A172 (cell line): ENCODE measurements at regions not wholly inside any gene's neighbourhood (a gene's known extent, or its start where the extent isn't known, plus 50 kb on each side); places are given as distances from the start of the nearest gene placed in this dataset.
A peak's percentile ranks its signal among the peaks of the same experiment; 100 is the strongest.
"Not testable (repeated sequence)": the region's sequence is repeated elsewhere in the genome, so short reads cannot be mapped to it uniquely, and the experiment has no call there.

Experiments
- DNase-seq: peaks from one replicate; pipeline ENCODE4 v3.0.0-alpha.2; 2015; ENCODE audit warnings: low spot score

DNA sequence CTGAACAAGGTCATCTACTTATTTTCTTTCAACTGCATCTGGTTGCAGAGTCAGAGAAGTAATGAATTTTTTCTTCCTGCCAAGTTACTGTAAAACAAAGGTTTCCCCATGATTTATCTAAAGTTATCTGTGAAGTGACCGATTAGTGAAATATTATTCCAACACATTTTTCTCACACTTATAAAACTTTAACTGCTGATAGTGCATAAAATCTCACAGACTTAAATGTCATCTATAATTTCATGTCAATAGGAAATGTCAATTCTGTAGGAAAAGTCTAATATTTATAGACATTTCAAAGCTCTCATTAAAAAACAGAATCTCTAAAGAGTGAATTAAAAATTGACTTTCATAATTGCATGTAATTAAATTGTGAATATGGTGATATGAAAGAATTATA is 397.2 kb downstream of the SLITRK1 start:
- no peak for DNase-seq

DNA sequence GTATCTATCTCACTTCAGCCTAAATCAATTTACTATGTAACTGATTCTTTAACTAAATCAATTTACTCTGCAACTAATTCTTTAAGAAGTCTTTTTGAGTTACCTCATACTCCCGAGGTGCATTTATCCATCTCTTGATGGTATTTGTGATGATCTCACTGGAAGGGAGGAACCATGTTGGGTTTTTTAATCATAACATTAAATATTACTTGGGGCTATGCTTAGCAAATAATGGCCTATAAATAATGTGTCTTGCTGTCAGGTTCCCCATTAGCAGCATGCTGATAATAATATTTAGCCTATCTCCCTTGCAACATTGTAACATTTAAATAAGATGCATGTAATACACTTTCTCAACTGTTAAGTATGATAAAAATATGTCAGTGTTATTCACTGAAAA is 411.3 kb downstream of the SLITRK1 start:
- no peak for DNase-seq

- DNase-seq, result no peak
These were observed 412.0 kb downstream of the SLITRK1 start for GRCh38 chr13:83470133-83470797.

DNA sequence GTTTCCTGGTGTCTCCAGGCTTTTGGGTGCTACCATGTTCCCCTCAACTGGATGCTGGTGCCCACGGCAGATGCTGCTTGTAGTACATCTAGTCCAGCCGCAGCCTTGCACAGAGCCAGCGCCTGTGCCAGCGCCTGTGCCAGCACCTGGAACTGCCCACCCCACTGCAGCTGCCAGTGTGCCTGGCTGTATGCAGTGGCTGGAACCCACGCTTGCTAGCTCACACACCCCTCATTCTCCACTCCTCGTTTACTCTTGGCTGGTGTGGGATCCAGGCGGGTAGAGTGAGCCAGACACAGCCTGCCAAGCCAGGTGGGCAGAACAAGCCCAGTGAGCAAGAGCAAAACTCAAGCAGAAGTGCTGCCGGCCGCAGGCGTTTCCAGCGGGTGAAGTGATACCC is 428.6 kb downstream of the SLITRK1 start:
- DNase-seq, result no peak

DNA sequence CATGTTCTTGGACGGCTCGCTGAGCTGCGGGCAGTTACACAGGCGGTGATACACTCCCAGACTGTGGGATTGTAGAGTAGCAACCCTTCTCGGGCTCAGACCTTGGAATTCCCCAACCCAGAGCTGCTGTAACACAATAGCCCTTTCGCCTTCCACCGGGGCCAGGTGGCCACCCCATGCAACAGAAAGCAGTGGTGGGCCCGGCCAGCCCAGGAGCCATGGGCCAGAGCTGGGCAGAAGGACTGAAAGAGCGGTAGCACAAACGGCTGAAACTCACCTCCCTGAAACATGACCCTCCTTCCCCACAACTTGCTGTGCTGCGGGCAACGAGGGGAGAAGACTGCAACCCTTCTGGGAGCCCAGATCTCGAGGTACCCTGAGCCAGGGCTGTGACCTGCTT is 429.0 kb downstream of the SLITRK1 start:
- DNase-seq, result no peak

GRCh38 chr13:83452292-83452950 is 429.9 kb downstream of the SLITRK1 start:
- no peak for DNase-seq

GRCh38 chr13:83450591-83450990 is 431.7 kb downstream of the SLITRK1 start:
- DNase-seq, result no peak

DNA sequence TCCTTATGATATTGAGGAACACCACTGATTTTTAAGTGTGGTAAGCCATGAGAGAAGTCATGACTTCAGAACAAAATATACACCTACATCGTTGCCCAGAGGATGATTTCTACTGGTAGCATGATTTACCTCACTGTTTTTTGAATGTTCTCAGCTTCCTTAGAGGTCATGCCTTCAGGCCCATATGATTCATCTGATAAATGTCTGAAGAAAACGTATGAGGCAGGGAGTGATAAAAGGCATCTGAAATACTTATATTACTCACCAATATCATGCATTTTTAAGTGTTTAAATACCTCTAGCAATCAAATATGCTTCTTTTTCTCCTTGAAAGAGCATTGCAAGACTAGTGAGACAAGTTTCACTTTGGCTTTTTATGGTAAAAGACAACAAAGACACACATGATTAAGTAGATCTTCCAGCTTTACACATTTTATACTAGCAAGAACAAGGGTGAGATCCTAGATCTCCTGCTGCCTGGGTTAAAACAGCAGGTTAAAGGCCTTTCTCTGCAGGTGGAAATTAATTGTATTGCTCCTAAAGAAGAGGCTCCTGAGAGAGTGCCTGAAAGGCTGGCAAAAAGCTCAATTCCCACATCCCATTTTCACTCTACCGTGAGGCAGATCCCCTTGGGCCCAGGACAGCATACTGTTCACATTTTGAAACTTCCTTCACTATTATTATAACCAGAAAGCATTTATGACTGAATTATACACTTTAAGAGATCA is 432.4 kb downstream of the SLITRK1 start:
- DNase-seq, result peak; percentile 37

- no peak for DNase-seq
These were observed 441.8 kb downstream of the SLITRK1 start for GRCh38 chr13:83440465-83440864.

DNA sequence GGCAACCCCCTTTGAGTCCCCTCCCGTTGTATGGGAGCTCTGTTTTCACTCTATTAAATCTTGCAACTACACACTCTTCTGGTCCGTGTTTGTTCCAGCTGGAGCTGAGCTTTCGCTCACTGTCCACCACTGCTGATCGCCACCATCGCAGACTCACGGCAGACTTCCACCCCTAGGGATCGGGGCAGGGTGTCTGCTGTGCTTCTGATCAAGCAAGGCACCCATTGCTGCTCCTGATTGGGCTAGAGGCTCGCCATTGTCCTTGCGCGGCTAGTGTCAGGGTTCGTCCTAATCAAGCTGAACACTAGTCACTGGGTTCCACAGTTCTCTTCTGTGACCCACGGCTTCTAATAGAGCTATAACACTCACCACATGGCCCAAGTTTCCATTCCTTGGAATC is 442.8 kb downstream of the SLITRK1 start:
- DNase-seq, result not testable (repeated sequence)

- no peak for DNase-seq
These were observed 458.4 kb downstream of the SLITRK1 start for GRCh38 chr13:83423861-83424260.

GRCh38 chr13:83423381-83423780 is 458.9 kb downstream of the SLITRK1 start:
- DNase-seq, result no peak

DNA sequence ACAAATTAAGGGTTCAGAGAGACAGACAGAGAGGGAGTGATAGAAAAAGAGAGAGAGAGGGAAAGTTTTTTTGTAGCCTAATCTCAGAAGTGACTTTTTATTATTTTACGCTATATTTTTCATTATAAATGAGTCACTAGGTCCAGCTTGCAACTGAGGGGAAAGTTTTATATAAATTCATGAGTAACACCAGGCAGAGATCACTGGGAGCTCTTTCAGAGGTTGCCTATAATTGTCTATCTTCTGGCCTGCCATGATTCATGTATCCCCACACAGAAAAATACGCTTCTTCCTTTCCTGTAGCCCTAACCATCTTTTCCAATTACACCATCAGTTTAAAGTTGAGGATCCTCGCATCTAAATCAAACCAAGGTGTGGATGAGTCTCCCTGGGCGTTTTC is 467.9 kb downstream of the SLITRK1 start:
- DNase-seq, result no peak

DNA sequence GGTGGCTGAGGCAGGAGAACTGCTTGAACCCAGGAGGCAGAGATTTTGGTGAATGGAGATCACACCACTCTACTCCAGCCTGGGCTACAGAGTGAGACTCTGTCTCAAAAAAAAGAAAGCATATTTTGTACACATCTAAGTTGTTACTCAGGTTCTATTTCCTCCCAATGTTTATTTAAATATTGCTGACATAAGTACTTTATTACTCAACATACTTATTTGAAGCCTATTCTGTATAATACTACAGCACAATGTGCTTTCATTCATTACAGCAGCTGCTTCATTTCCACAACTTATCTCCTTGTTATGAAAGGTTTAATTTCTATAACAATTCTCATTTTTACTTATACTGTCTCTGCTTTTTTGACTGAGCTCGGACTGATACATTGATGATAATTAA is 495.7 kb downstream of the SLITRK1 start:
- DNase-seq, result no peak

GRCh38 chr13:83378908-83379307 is 503.4 kb downstream of the SLITRK1 start:
- no peak for DNase-seq

DNA sequence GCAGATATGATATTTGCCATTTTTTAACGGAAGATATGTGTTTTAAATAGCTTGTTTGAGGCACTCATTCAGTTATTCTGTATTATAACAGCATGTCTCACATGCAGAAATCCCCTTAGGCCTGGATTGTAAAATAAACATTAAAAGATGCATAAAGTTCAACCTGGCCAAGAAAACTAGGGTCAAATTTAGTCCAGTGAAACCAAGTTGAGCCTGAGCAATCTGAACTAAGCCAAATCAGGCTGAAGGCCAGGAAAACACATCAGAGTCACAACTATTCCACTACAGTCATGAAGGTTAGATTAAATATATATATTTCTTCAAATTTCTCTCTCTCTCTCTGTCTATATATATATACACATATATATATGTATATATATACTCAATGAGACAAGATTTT is 504.8 kb downstream of the SLITRK1 start:
- no peak for DNase-seq

- no peak for DNase-seq
These were observed 509.5 kb downstream of the SLITRK1 start for GRCh38 chr13:83372786-83373185.

- no peak for DNase-seq
These were observed 516.6 kb downstream of the SLITRK1 start for GRCh38 chr13:83365723-83366122.

GRCh38 chr13:83355041-83355440 is 527.2 kb downstream of the SLITRK1 start:
- no peak for DNase-seq

DNA sequence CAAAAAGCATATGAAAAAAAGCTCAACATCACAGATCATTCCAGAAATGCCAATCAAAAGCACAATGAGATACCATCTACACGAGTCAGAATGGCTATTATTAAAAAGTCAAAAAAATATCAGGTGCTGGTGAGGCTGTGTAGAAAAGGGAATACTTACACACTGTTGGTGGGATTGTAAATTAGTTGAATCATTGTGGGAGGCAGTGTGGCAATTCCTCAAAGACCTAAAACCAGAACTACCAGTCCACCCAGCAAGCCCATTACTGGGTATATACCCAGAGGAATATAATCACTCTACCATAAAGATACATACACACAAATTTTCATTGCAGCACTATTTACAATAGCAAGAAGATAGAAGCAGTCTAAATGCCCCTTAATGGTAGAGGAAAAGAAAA is 529.9 kb downstream of the SLITRK1 start:
- DNase-seq, result no peak

DNA sequence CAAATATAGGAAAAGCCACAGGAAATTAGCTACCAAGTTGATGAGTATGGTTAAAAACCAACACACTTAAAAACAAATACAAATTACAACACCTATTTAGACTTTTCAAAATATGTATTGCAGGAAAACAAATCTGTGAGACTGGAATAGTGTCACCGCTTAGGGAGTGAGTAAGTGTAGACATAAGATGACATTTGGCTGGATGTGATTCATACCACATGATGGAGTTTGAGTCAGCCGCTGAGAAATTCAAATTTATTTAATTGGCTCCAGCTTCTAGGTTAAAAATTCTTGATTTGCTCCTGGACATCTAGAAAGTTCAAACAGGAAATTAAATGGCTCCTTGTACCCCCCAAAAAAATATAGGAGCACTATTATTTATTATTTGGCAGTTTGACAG is 531.7 kb downstream of the SLITRK1 start:
- peak; percentile 56 for DNase-seq

DNA sequence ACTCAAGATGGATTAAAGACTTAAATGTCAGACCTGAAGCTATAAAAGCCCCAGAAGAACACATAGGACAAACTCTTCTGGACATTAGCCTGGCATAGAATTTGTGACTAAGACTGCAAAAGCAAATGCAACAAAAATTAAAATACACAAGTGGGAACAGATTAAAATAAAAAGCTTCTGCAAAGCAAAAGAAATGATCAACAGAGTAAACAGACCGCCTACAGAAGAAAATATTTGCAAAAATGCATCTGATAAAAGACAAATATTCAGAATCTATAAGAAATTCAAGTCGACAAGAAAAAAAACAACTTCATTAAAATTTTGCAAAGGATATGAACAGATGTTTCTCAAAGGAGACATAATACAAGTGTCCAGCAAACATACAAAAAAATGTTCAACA is 537.8 kb downstream of the SLITRK1 start:
- DNase-seq, result no peak

DNA sequence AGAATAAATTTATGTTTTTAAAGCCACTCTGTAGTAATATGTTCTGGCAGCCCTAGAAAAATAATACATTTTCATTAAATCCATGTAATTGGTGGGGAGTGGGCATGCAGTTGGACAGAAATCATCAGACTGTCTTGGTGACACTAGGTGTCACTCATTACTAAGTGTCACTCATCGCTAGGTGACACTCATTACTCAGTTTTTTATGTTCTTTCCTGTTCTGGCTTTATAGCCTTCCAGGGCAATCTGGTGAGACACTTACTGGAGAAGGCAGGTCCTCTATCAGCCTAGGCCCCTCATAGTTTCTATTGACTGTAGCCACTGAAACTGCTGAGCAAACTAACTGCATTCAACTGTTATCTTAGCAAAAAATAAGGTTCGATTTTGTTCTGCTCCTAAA is 542.1 kb downstream of the SLITRK1 start:
- no peak for DNase-seq
